ENCODE measurements at regions not wholly inside any gene's neighbourhood (a gene's known extent, or its start where the extent isn't known, plus 50 kb on each side); places are given as distances from the start of the nearest gene placed in this dataset.

- TF ChIP-seq L3MBTL2 (conservative IDR thresholded peaks at IDR 0.05) (no peak), SUZ12 (IDR thresholded peaks at IDR 0.05) (no peak), FOXA1 (IDR thresholded peaks at IDR 0.05) (no peak)
These were observed 658.7 kb upstream of the CNTNAP5 start for GRCh38 chr2:123366239-123366837.
